GM23338 (cell line): ENCODE measurements at regions not wholly inside any gene's neighbourhood (a gene's known extent, or its start where the extent isn't known, plus 50 kb on each side); places are given as distances from the start of the nearest gene placed in this dataset.
"Not testable (repeated sequence)": the region's sequence is repeated elsewhere in the genome, so short reads cannot be mapped to it uniquely, and the experiment has no call there.

Experiments
- ATAC-seq: fragments of 200-7000 bp; cut with Tn5 transposase; 3 replicates; pipeline ENCODE4 v1.9.1; 2020
- DNase-seq: peaks from one replicate; pipeline ENCODE4 v3.0.0-alpha.2; 2015; ENCODE audit warnings: low spot score
- H2AFZ ChIP-seq: fragments of 200-600 bp; sonication (generic); 2 replicates; pipeline ENCODE4 v1.8.0; 2016; ENCODE audit warnings: antibody characterized with exemption, mild to moderate bottlenecking, moderate library complexity
- H3F3A ChIP-seq: fragments of 200-600 bp; sonication (generic); replicated peaks from 2 replicates; pipeline ENCODE4 v1.8.0; 2017; ENCODE audit warnings: antibody characterized with exemption, mixed run types, low read depth
- H3K27ac ChIP-seq: fragments of 200-600 bp; sonication (generic); 2 replicates; pipeline ENCODE4 v1.6.1; 2016; ENCODE audit warnings: low read depth
- H3K27me3 ChIP-seq: fragments of 200-600 bp; sonication (generic); 2 replicates; pipeline ENCODE4 v1.8.0; 2016; ENCODE audit warnings: mild to moderate bottlenecking, mixed run types, moderate library complexity; ENCODE audit not compliant: insufficient read depth
- H3K36me3 ChIP-seq: fragments of 200-600 bp; sonication (generic); 2 replicates; pipeline ENCODE4 v1.8.0; 2016; ENCODE audit warnings: mild to moderate bottlenecking; ENCODE audit not compliant: insufficient read depth
- H3K4me1 ChIP-seq: fragments of 200-600 bp; sonication (generic); 2 replicates; pipeline ENCODE4 v1.8.0; 2016; ENCODE audit warnings: mild to moderate bottlenecking, moderate library complexity; ENCODE audit not compliant: insufficient read depth
- H3K4me2 ChIP-seq: fragments of 200-600 bp; sonication (generic); 2 replicates; pipeline ENCODE4 v1.7.1; 2017; ENCODE audit warnings: mixed run types
- H3K4me3 ChIP-seq: fragments of 200-600 bp; sonication (generic); 2 replicates; pipeline ENCODE4 v1.6.1; 2016; ENCODE audit warnings: mixed run types
- H3K79me2 ChIP-seq: fragments of 200-600 bp; sonication (generic); replicated peaks from 2 replicates; pipeline ENCODE4 v1.8.0; 2017; ENCODE audit warnings: mild to moderate bottlenecking; ENCODE audit not compliant: insufficient read depth
- H3K9me2 ChIP-seq: fragments of 200-600 bp; sonication (generic); 2 replicates; pipeline ENCODE4 v1.8.0; 2017; ENCODE audit not compliant: insufficient read depth
- H4K20me1 ChIP-seq: fragments of 200-600 bp; sonication (generic); replicated peaks from 2 replicates; pipeline ENCODE4 v1.8.0; 2017; ENCODE audit warnings: mild to moderate bottlenecking; ENCODE audit not compliant: insufficient read depth
- H3K27ac Mint-ChIP-seq: 2 replicates; pipeline ENCODE4 v1.8.0; 2020; ENCODE audit warnings: inconsistent platforms, mild to moderate bottlenecking, moderate library complexity, mixed read lengths
- H3K27me3 Mint-ChIP-seq: 3 replicates; pipeline ENCODE4 v1.8.0; 2022; ENCODE audit warnings: low read depth, mild to moderate bottlenecking, moderate library complexity, mixed read lengths, inconsistent platforms; ENCODE audit not compliant: insufficient read depth, poor library complexity
- H3K36me3 Mint-ChIP-seq: 3 replicates; pipeline ENCODE4 v1.8.0; 2021; ENCODE audit warnings: low read depth, mild to moderate bottlenecking, inconsistent platforms, moderate library complexity, mixed read lengths
- H3K4me1 Mint-ChIP-seq: 3 replicates; pipeline ENCODE4 v1.8.0; 2020; ENCODE audit warnings: mild to moderate bottlenecking, inconsistent platforms, mixed read lengths
- H3K4me3 Mint-ChIP-seq: 3 replicates; pipeline ENCODE4 v1.8.0; 2021; ENCODE audit warnings: moderate library complexity, mild to moderate bottlenecking, inconsistent platforms, mixed read lengths
- H3K9me3 Mint-ChIP-seq: 3 replicates; pipeline ENCODE4 v1.8.0; 2020; ENCODE audit warnings: moderate library complexity, mild to moderate bottlenecking, inconsistent platforms, mixed read lengths
- ETS1 ChIP-seq: IDR thresholded peaks from 2 replicates; pipeline ENCODE4 v1.6.1; 2016; ENCODE audit warnings: antibody characterized with exemption
- NANOG ChIP-seq: IDR thresholded peaks from 2 replicates; pipeline ENCODE4 v1.6.1; 2016; ENCODE audit warnings: antibody characterized with exemption, borderline replicate concordance
- REST ChIP-seq: IDR thresholded peaks from one replicate; pipeline ENCODE4 v1.6.1; 2018; ENCODE audit warnings: antibody characterized with exemption; ENCODE audit not compliant: unreplicated experiment
- STAT1 ChIP-seq: IDR thresholded peaks from one replicate; pipeline ENCODE4 v1.6.1; 2016; ENCODE audit warnings: antibody characterized with exemption; ENCODE audit not compliant: unreplicated experiment
- ZNF114 ChIP-seq: fragments of 250-450 bp; sonication (Bioruptor Pico); IDR thresholded peaks from 2 replicates; pipeline ENCODE4 v1.5.0; 2020; ENCODE audit warnings: mild to moderate bottlenecking, moderate library complexity
- ZNF331 ChIP-seq: fragments of 250-450 bp; sonication (Bioruptor Pico); IDR thresholded peaks from 2 replicates; pipeline ENCODE4 v1.5.0; 2020; ENCODE audit warnings: low read depth, mild to moderate bottlenecking, moderate library complexity

- H3K36me3 ChIP-seq, H3K4me3 Mint-ChIP-seq, H3F3A ChIP-seq, DNase-seq, H2AFZ ChIP-seq, H3K27me3 ChIP-seq, H4K20me1 ChIP-seq, H3K27ac ChIP-seq, H3K4me3 ChIP-seq, H3K9me2 ChIP-seq, H3K4me1 ChIP-seq, H3K27ac Mint-ChIP-seq, H3K27me3 Mint-ChIP-seq, H3K4me1 Mint-ChIP-seq, H3K79me2 ChIP-seq, H3K4me2 ChIP-seq, ATAC-seq: not testable (repeated sequence)
- H3K9me3 Mint-ChIP-seq = peaks cover 23% of the 10 kb centered on the region
- peaks cover 13% of the 10 kb centered on the region for H3K36me3 Mint-ChIP-seq
Measured at GRCh38 chr10:71107117-71107516, 105.3 kb upstream of the UNC5B start.

GRCh38 chr10:71108042-71108441 is 104.3 kb upstream of the UNC5B start:
- not testable (repeated sequence) for H3K4me1 ChIP-seq, H3K9me2 ChIP-seq, H3F3A ChIP-seq, H3K4me1 Mint-ChIP-seq, H3K4me3 ChIP-seq, H3K27me3 Mint-ChIP-seq, H3K4me2 ChIP-seq, H3K27me3 ChIP-seq, H3K27ac ChIP-seq, H3K27ac Mint-ChIP-seq, H4K20me1 ChIP-seq, ATAC-seq, H3K36me3 ChIP-seq, H2AFZ ChIP-seq, DNase-seq, H3K4me3 Mint-ChIP-seq, H3K79me2 ChIP-seq
- peaks cover 23% of the 10 kb centered on the region for H3K9me3 Mint-ChIP-seq
- H3K36me3 Mint-ChIP-seq = peaks cover 13% of the 10 kb centered on the region

- no peak overlapping the region for H3K27ac Mint-ChIP-seq
Measured at GRCh38 chr10:71112138-71112785, 100.1 kb upstream of the UNC5B start.

More at GRCh38 chr10:71112138-71112785, 100.1 kb upstream of the UNC5B start:
- Histone ChIP-seq H3K79me2 (no peaks in the 10 kb centered on the region), H3K27me3 (no peaks in the 10 kb centered on the region), H3F3A (no peaks in the 10 kb centered on the region), H3K4me1 (no peaks in the 10 kb centered on the region), H3K9me2 (peaks cover 7% of the 10 kb centered on the region; the same call in 1 of the 2 replicates), H3K36me3 (no peaks in the 10 kb centered on the region), H2AFZ (no peak overlapping the region), H3K4me3 (no peak overlapping the region), H3K4me2 (no peak overlapping the region), H3K27ac (no peak overlapping the region), H4K20me1 (no peaks in the 10 kb centered on the region)
- no peak for TF ChIP-seq NANOG
- TF ChIP-seq ZNF114 = no peak
- TF ChIP-seq REST = no peak
- TF ChIP-seq ZNF331 = no peak
- TF ChIP-seq ETS1 = no peak
- no peak for TF ChIP-seq STAT1
- DNase-seq (no peak), ATAC-seq (no peak)
- Mint-ChIP-seq H3K9me3 (peaks cover 45% of the 10 kb centered on the region), H3K27me3 (peaks cover 6% of the 10 kb centered on the region), H3K36me3 (peaks cover 25% of the 10 kb centered on the region), H3K4me3 (no peak overlapping the region), H3K4me1 (no peaks in the 10 kb centered on the region)
